HG03066 (cell line): ENCODE measurements at regions not wholly inside any gene's neighbourhood (a gene's known extent, or its start where the extent isn't known, plus 50 kb on each side); places are given as distances from the start of the nearest gene placed in this dataset.
"Not testable (repeated sequence)": the region's sequence is repeated elsewhere in the genome, so short reads cannot be mapped to it uniquely, and the experiment has no call there.

Source experiments
- ATAC-seq: cut with Tn5 transposase; IDR thresholded peaks from one replicate; pipeline ENCODE4 v1.9.1; 2021; ENCODE audit warnings: low read depth; ENCODE audit not compliant: unreplicated experiment

GRCh38 chr2:87311896-87312441 lies 290.3 kb upstream of the PLGLB1 start:
- not testable (repeated sequence) for ATAC-seq

GRCh38 chr2:87314622-87315021 lies 293.0 kb upstream of the PLGLB1 start:
- ATAC-seq: not testable (repeated sequence)

- ATAC-seq: not testable (repeated sequence)
Measured at GRCh38 chr2:87315183-87315902, 293.7 kb upstream of the PLGLB1 start.

GRCh38 chr2:87317193-87317592 lies 295.5 kb upstream of the PLGLB1 start:
- ATAC-seq: not testable (repeated sequence)

- not testable (repeated sequence) for ATAC-seq
Measured at GRCh38 chr2:87318814-87319491, 297.3 kb upstream of the PLGLB1 start.

GRCh38 chr2:87319705-87320104 lies 298.1 kb upstream of the PLGLB1 start:
- not testable (repeated sequence) for ATAC-seq

- not testable (repeated sequence) for ATAC-seq
Measured at GRCh38 chr2:87321201-87321600, 299.6 kb upstream of the PLGLB1 start.

- ATAC-seq: not testable (repeated sequence)
Measured at GRCh38 chr2:87324335-87325041, 302.8 kb upstream of the PLGLB1 start.

- not testable (repeated sequence) for ATAC-seq
Measured at GRCh38 chr2:87325042-87325910, 303.6 kb upstream of the PLGLB1 start.

- ATAC-seq: not testable (repeated sequence)
Measured at GRCh38 chr2:87325911-87326294, 304.3 kb upstream of the PLGLB1 start.

- not testable (repeated sequence) for ATAC-seq
Measured at GRCh38 chr2:87326754-87327153, 305.1 kb upstream of the PLGLB1 start.

GRCh38 chr2:87327648-87328371 lies 306.2 kb upstream of the PLGLB1 start:
- ATAC-seq: not testable (repeated sequence)

GRCh38 chr2:87329529-87329928 lies 307.9 kb upstream of the PLGLB1 start:
- ATAC-seq: not testable (repeated sequence)

- ATAC-seq: not testable (repeated sequence)
Measured at GRCh38 chr2:87330486-87330885, 308.8 kb upstream of the PLGLB1 start.

GRCh38 chr2:87331940-87332583 lies 310.4 kb upstream of the PLGLB1 start:
- ATAC-seq: not testable (repeated sequence)

GRCh38 chr2:87334888-87335287 lies 313.2 kb upstream of the PLGLB1 start:
- not testable (repeated sequence) for ATAC-seq

- ATAC-seq: not testable (repeated sequence)
Measured at GRCh38 chr2:87338998-87339397, 317.4 kb upstream of the PLGLB1 start.

GRCh38 chr2:87341601-87342014 lies 320.0 kb upstream of the PLGLB1 start:
- not testable (repeated sequence) for ATAC-seq

- ATAC-seq: not testable (repeated sequence)
Measured at GRCh38 chr2:87342175-87342574, 320.5 kb upstream of the PLGLB1 start.
